Hepatocyte (in vitro differentiated cells): ENCODE measurements at regions not wholly inside any gene's neighbourhood (a gene's known extent, or its start where the extent isn't known, plus 50 kb on each side); places are given as distances from the start of the nearest gene placed in this dataset.

Experiments used
- EZH2 ChIP-seq: fragments of 200-600 bp; sonication (generic); IDR thresholded peaks from 2 replicates; pipeline ENCODE4 v1.6.1; 2016; ENCODE audit warnings: antibody characterized with exemption, mild to moderate bottlenecking, borderline replicate concordance
- TF ChIP-seq, protein P1 (sequence below): fragments of 200-600 bp; sonication (generic); IDR thresholded peaks from 2 replicates; pipeline ENCODE4 v1.5.1; 2016; ENCODE audit warnings: antibody characterized with exemption, mild to moderate bottlenecking; ENCODE audit not compliant: poor library complexity

DNA sequence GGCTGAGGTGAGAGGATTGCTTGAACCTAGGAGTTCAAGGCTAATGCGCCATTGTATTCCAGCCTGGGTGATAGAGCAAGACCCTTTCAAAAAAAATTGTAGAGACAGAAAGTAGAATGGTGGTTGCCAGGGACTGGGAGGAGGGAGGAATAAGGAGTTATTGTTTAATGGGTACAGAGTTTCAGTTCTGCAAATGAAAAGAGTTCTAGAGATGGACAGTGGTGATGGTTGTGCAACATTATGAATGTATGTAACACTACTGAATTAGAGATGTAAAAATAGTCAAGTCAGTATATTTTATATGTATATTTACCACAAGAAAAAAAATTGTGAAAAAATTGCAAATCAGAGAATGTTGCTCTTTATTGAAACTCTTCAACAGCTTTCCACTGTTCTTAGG is 266.5 kb upstream of the NPY start:
- TF ChIP-seq EZH2: no peak
- TF ChIP-seq, protein P1, sequence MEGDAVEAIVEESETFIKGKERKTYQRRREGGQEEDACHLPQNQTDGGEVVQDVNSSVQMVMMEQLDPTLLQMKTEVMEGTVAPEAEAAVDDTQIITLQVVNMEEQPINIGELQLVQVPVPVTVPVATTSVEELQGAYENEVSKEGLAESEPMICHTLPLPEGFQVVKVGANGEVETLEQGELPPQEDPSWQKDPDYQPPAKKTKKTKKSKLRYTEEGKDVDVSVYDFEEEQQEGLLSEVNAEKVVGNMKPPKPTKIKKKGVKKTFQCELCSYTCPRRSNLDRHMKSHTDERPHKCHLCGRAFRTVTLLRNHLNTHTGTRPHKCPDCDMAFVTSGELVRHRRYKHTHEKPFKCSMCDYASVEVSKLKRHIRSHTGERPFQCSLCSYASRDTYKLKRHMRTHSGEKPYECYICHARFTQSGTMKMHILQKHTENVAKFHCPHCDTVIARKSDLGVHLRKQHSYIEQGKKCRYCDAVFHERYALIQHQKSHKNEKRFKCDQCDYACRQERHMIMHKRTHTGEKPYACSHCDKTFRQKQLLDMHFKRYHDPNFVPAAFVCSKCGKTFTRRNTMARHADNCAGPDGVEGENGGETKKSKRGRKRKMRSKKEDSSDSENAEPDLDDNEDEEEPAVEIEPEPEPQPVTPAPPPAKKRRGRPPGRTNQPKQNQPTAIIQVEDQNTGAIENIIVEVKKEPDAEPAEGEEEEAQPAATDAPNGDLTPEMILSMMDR: no peak
